Testis (tissue), 2 donors: ENCODE measurements at regions not wholly inside any gene's neighbourhood (a gene's known extent, or its start where the extent isn't known, plus 50 kb on each side); places are given as distances from the start of the nearest gene placed in this dataset.
"Not testable (repeated sequence)": the region's sequence is repeated elsewhere in the genome, so short reads cannot be mapped to it uniquely, and the experiment has no call there.

Experiments
- DNase-seq: peaks from one replicate; pipeline ENCODE4 v3.0.0-alpha.2; 2019
- H3K27ac ChIP-seq, 2 donors: fragments of 200-600 bp; sonication (generic); one replicate each; pipeline ENCODE4 v1.5.1; 2019
- H3K27me3 ChIP-seq: fragments of 200-600 bp; sonication (generic); one replicate; pipeline ENCODE4 v1.5.1; 2019
- H3K36me3 ChIP-seq: fragments of 200-600 bp; sonication (generic); one replicate; pipeline ENCODE4 v1.5.1; 2017; ENCODE audit warnings: low read depth; ENCODE audit errors: missing control alignments
- H3K4me1 ChIP-seq: fragments of 200-600 bp; sonication (generic); one replicate; pipeline ENCODE4 v1.5.1; 2019
- H3K4me3 ChIP-seq, 2 donors: fragments of 200-600 bp; sonication (generic); one replicate each; pipeline ENCODE4 v1.5.1; 2017 to 2019
- H3K9me3 ChIP-seq: fragments of 200-600 bp; sonication (generic); one replicate; pipeline ENCODE4 v1.5.1; 2017
- POLR2A ChIP-seq: fragments of 450-650 bp; IDR thresholded peaks from one replicate; pipeline ENCODE4 v1.6.1; 2017; ENCODE audit warnings: antibody characterized with exemption, mild to moderate bottlenecking, moderate library complexity
- WGBS, 2 donors: methylation state at CpG; one replicate each; pipeline ENCODE4 v1.1.5; 2018; 5-methylcytosine and 5-hydroxymethylcytosine counted together
- intact Hi-C: fragments of 100-400 bp; cut with DNase I; formaldehyde crosslinking; loops from one replicate; pipeline ENCODE4 v1.15.1; 2023; ENCODE audit warnings: low total_unique reads
- TF ChIP-seq, protein P1 (sequence below), 3 experiments: fragments of 450-650 bp in 2 of 3; fragments of 200-600 bp in 1 of 3; sonication (generic) in 1 of 3; IDR thresholded peaks; one replicate each; pipeline ENCODE4 v1.5.1; 2016 to 2019; ENCODE audit warnings: antibody characterized with exemption in 3 of 3, mild to moderate bottlenecking in 2 of 3, moderate library complexity in 1 of 3

DNA sequence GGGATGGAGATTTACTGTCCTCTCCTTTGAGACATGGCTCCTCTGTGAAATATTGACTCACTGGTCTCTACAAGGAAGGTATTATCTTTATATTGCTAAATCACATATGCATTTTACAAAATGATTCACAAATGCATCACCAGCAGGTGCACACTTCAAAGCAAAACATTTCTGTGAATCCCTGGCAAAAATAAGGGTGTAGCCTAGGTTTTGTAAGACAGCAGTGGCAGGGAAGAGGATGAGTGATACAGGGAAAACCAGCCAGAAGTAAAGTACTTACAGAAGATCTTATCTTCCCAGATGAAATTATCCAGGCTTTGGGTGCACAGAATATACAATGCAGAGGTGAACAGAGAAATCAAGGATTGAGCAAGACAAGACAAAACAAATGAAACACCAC lies 1094.6 kb downstream of the GATA3 start:
- DNase-seq, result no peak
- no peak overlapping the region for H3K4me3 ChIP-seq

GRCh38 chr10:9153057-9153456 lies 1098.6 kb downstream of the GATA3 start:
- intact Hi-C loops, H3K27ac ChIP-seq, DNase-seq, H3K4me3 ChIP-seq, H3K36me3 ChIP-seq, H3K4me1 ChIP-seq, H3K27me3 ChIP-seq, H3K9me3 ChIP-seq: not testable (repeated sequence)
- 55 to 93% methylated on average over 1 of the region's 1 CpG for WGBS, 2 donors

More for the DNA sequence above, 1094.6 kb downstream of the GATA3 start:
- Histone ChIP-seq H3K9me3 (no peaks in the 10 kb centered on the region), H3K27me3 (no peaks in the 10 kb centered on the region), H3K27ac (no peak overlapping the region), H3K36me3 (no peaks in the 10 kb centered on the region), H3K4me1 (no peaks in the 10 kb centered on the region)
- intact Hi-C loops, result no loop called here
- TF ChIP-seq, protein P1, sequence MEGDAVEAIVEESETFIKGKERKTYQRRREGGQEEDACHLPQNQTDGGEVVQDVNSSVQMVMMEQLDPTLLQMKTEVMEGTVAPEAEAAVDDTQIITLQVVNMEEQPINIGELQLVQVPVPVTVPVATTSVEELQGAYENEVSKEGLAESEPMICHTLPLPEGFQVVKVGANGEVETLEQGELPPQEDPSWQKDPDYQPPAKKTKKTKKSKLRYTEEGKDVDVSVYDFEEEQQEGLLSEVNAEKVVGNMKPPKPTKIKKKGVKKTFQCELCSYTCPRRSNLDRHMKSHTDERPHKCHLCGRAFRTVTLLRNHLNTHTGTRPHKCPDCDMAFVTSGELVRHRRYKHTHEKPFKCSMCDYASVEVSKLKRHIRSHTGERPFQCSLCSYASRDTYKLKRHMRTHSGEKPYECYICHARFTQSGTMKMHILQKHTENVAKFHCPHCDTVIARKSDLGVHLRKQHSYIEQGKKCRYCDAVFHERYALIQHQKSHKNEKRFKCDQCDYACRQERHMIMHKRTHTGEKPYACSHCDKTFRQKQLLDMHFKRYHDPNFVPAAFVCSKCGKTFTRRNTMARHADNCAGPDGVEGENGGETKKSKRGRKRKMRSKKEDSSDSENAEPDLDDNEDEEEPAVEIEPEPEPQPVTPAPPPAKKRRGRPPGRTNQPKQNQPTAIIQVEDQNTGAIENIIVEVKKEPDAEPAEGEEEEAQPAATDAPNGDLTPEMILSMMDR (IDR thresholded peaks at IDR 0.05), result no peak
- TF ChIP-seq POLR2A, result no peak

- no peak for DNase-seq
- TF ChIP-seq, protein P1 (IDR thresholded peaks at IDR 0.05), result no peak
- TF ChIP-seq POLR2A, result no peak
- no peaks in the 10 kb centered on the region for H3K4me1 ChIP-seq
- no peaks in the 10 kb centered on the region for H3K27me3 ChIP-seq
- WGBS, 2 donors, result 39 to 50% methylated on average over 3 of the region's 3 CpGs
- H3K36me3 ChIP-seq, result no peaks in the 10 kb centered on the region
- no peaks in the 10 kb centered on the region for H3K9me3 ChIP-seq
- no peak overlapping the region for H3K27ac ChIP-seq
- no peak overlapping the region for H3K4me3 ChIP-seq
- intact Hi-C loops, result no loop called here
Observed at GRCh38 chr10:9157656-9158055, 1103.2 kb downstream of the GATA3 start.

- Histone ChIP-seq H3K9me3 (no peaks in the 10 kb centered on the region), H3K4me3 (no peak overlapping the region), H3K27ac (no peak overlapping the region), H3K4me1 (no peaks in the 10 kb centered on the region), H3K27me3 (no peaks in the 10 kb centered on the region), H3K36me3 (no peaks in the 10 kb centered on the region)
- no peak for DNase-seq
- intact Hi-C loops, result no loop called here
- TF ChIP-seq, protein P1 (IDR thresholded peaks at IDR 0.05), result no peak
- no peak for TF ChIP-seq POLR2A
- WGBS, 2 donors, result 56 to 73% methylated on average over 3 of the region's 3 CpGs
Observed at GRCh38 chr10:9158675-9159074, 1104.2 kb downstream of the GATA3 start.

- H3K27me3 ChIP-seq, result no peaks in the 10 kb centered on the region
- H3K9me3 ChIP-seq, result no peaks in the 10 kb centered on the region
- H3K36me3 ChIP-seq, result no peaks in the 10 kb centered on the region
- TF ChIP-seq, protein P1 (IDR thresholded peaks at IDR 0.05), result no peak
- TF ChIP-seq POLR2A, result no peak
- no peak for DNase-seq
- no peaks in the 10 kb centered on the region for H3K4me1 ChIP-seq
- no peak overlapping the region for H3K27ac ChIP-seq
- intact Hi-C loops, result no loop called here
- no peak overlapping the region for H3K4me3 ChIP-seq
- WGBS, 2 donors, result 84 to 96% methylated on average over 1 to 2 of the region's 2 CpGs
Observed at GRCh38 chr10:9160275-9160674, 1105.8 kb downstream of the GATA3 start.
